ENCODE measurements at regions not wholly inside any gene's neighbourhood (a gene's known extent, or its start where the extent isn't known, plus 50 kb on each side); places are given as distances from the start of the nearest gene placed in this dataset.
A peak's percentile ranks its signal among the peaks of the same experiment; 100 is the strongest.

DNA sequence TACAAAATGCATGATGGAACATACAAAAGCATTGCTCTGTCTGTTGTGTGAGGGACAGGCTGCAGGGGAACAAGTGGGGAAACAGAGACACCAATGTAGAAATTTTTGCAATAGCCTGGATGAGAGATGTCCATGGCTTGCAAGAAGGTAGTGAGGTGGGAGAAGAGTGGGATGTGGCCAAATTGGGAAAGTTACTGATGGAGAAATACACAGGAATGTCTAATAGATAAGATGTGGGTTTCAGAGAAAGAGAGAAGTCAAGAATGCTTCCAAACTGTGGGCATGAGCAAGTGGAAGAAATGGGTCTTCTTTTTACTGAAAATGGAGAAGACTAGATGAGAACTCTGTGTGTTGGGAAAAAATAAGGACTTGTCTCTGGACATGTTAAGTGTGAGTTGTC lies 592.7 kb downstream of the TNS3 start:
- no peak for DNase-seq (ENCODE audit: low read depth)

DNA sequence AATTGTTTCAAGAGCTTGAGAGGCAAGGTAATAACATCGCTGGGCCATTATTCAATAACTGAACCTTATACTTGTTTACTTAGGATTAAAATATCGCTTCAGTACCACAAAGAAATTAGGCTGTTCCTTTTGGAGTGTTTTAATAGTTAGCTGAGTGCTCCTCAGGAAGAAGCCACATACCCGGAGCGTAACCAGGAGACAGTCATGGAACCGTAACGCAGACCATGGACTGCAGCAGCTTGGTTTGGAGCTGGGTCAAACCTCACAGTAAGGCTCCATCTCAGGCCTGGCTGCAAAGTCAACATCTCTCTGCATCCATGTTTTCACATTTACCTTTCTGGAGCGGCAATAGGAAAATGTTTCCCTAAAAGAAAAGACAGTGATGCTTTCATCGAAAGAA lies 599.0 kb downstream of the TNS3 start:
- DNase-seq (ENCODE audit: low read depth) = no peak

DNA sequence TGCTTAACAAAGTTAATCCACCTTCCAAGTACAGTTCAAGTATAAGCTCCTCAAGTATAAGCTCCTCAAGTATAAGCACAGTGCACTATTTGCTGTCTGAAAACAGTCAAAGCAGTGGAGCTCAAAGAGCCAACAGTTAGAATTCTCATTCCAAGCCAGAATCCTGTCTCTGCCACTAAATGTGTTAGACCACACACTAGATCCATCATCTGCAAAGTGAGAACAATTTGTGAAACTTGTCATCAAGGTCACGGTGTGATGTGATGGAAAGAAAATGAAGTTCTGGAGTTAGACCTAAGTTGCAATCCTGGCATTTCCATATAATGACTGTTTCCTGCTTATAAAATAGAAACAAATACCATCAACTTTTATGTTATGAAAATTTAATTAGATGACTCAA lies 602.5 kb downstream of the TNS3 start:
- DNase-seq (ENCODE audit: low read depth) = no peak

- no peak for DNase-seq (ENCODE audit: low read depth)
Measured at GRCh38 chr7:46975493-46975892, 606.4 kb downstream of the TNS3 start.

DNA sequence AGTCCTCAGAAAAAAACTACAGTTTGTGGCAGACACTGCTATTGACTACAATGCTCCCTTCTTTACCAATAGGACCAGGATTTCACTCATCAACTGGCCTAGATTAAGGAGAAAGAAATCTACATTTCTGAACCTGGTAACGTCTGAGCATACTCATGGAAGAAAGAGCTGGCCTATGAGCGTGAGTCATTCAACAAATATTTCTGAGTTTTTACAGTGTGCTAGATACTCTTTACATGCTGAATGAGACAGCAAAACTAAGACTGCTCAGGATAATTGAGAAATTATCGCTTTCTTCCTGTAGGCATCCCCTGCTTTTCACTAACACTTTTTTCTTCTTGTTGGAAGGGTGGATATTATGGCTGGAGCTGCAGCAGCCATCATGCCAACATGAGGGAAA lies 609.7 kb downstream of the TNS3 start:
- peak; percentile 29 for DNase-seq (ENCODE audit: low read depth)

DNA sequence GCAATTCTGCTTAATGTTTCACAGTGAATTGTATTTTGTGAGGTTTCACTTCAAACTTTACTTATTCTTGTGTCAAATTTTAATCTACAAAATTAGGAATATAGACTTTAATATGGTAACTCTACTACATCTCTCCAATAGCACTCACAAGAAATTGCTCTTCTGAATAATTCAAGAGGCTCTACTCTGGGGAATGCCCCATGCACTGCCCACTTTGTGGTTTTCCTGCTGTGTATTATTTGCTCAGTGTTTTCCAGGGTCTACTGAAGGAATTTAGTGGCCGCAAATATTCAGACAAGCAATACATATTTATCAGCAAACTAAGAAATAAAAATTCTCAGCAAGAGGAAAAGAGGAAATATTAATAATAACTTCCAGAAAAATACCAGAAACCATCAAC lies 611.4 kb downstream of the TNS3 start:
- DNase-seq (ENCODE audit: low read depth) = no peak

DNA sequence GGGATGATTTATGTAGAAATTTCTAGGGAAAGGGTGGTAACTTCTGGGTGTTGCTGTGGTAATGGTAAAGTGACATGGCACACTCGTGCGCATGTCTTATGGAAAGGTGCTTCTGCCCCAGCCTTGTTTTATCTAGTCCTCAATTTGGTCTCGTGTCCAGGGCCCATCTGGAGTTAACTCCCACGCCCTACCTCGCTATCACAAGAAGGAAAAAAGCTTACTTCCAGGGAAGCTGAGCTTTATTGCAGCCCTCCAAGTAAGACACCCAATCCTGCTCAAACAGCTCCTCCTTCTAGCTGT lies 611.8 kb downstream of the TNS3 start:
- DNase-seq (ENCODE audit: low read depth) = no peak

- DNase-seq (ENCODE audit: low read depth) = no peak
Measured at GRCh38 chr7:46969303-46970130, 612.4 kb downstream of the TNS3 start.

DNA sequence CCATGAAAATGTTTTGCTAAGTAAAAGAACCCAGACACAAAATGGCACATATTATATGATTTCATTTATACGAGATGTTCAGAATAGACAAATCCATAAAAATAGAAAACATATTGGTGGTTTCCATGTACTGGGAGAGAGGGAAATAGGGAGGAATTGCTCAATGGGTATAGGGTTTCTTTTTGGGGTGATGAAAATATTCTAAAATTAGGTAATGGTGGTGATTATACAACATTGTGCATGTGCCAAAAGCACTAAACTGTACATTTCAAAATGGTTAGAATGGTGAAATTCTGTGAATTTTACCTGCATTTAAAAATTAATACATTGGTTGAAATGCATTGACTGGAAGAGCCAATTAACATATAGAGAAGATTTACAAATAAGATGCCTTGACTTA lies 613.9 kb downstream of the TNS3 start:
- no peak for DNase-seq (ENCODE audit: low read depth)

DNA sequence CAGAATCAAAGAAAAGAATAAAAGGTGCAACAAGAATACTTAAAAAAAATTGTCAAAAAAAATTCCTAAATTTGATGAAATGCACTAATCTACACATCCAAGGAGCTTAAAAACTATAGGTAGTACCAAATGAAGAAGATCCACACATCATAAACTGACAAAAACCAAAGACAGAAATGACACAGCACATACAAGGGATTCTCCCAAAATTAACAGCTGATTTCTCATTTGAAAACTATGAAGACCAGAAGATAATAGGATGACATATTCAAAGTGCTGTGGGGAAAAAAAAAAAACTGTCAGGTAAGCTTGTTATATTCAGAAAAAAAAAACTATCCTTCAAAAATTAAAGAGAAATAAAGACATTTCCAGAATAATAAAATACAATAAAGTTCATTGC lies 618.2 kb downstream of the TNS3 start:
- no peak for DNase-seq (ENCODE audit: low read depth)

- DNase-seq (ENCODE audit: low read depth) = no peak
Measured at GRCh38 chr7:46960970-46961369, 620.9 kb downstream of the TNS3 start.

- no peak for DNase-seq (ENCODE audit: low read depth)
Measured at GRCh38 chr7:46957195-46957594, 624.7 kb downstream of the TNS3 start.

DNA sequence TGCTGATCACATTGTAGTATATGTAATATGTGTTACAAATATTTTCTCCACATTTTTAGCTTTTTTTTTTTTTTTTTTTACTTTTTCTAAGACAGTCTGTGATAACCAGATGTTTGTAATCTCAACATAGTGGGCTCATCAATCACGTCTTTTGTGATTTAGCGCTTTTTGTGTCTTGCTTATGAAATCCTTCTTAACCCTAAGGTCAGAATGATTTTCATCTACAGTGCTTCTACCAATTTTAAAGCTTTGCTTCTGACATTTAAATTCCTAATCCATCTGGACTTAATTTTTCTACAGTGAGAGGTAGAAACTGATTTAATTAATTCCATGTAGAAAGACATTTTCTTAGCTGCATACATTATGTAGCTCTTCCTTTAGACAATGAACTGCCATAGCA lies 626.4 kb downstream of the TNS3 start:
- no peak for DNase-seq (ENCODE audit: low read depth)

DNA sequence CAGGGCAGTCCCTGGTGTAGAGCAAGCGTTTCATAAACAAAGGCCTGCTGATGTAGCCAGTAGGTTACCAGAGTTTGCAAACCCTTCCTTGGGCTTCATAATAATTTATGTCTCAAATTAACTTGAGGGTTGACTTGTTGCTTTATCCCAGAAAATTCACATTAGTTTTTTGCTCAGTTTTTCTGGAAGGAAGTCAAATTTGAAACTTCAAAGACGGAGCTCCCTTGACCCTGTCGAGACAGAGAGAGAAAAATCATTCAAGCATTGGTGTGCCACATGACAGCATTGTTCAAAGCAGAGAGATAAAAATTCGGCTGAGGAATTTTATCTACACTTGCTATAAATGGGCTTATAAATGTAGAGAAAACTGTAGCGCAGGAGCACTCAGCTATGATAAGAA lies 627.7 kb downstream of the TNS3 start:
- no peak for DNase-seq (ENCODE audit: low read depth)

DNA sequence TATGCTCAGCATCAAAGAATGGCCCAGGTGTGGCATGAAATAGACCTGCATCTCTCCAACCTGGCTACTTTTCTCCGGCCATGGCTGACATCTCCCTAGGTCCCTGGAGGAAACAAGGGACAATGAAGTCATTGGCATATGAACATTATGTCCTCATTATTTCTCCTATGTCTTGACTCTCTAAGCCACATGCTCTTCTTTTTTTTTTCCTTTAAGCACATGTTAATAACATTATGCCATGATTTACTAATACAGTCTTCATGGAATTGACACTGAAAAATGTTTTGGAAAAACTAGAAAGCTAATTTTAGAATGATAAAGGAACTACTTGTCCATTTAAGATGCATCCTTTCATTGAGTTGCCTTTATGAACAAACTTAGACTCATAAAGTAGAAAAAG lies 628.9 kb downstream of the TNS3 start:
- no peak for DNase-seq (ENCODE audit: low read depth)

DNA sequence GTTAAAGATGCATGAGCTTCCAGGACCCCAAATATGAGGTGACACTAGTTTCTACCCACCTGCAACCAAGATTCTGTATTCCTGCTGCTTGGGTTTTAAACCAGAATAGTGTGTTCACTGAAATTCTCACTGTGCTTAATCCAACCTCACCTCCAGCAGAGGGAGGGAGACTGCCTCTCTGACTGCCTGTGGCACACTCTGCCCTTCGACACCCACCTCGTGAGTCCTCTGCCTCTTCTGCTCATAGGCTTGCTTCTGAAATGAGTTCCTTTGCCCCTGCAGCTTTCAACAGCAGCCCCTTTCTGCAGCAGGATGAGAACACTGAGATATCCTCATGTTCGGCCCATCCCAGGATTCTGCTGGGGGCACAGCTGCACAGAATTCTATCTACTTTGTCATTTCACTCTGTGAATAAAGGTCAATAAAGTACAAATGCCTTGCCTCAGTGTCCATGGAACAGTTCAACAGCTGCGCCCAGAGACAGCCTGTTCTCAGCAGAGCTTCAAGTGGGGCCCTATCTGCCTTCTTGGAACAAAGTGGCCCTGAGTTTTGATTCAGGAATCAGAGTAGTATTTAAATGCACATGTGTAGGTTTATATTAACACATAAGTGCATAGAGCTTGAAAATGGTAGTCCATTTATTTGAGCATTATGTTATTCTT lies 632.5 kb downstream of the TNS3 start:
- DNase-seq (ENCODE audit: low read depth) = no peak

GRCh38 chr7:46948716-46949115 lies 633.2 kb downstream of the TNS3 start:
- DNase-seq (ENCODE audit: low read depth) = no peak

GRCh38 chr7:46945328-46945727 lies 636.6 kb downstream of the TNS3 start:
- peak; percentile 60 for DNase-seq (ENCODE audit: low read depth)

- DNase-seq (ENCODE audit: low read depth) = no peak
Measured at GRCh38 chr7:46943996-46944395, 637.9 kb downstream of the TNS3 start.

DNA sequence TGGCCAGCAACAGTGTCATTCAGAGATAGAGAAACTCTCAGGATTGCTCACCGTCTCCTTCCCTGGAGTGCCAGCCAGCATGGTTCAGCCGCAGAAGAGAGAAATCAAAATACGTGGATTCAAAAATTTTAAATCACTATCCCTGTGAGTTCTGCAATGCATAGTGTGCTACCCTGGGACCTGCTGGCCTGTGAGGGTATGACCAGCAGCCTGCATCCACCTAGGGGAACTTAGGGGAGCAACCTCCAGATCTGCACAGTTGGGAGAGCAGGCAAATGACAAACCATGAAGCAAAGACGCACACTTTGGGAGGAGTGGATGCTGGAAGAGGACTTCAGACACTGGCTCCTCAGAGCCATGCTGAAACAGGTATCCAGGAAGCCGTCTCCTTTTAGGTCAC lies 639.3 kb downstream of the TNS3 start:
- DNase-seq (ENCODE audit: low read depth) = no peak

DNA sequence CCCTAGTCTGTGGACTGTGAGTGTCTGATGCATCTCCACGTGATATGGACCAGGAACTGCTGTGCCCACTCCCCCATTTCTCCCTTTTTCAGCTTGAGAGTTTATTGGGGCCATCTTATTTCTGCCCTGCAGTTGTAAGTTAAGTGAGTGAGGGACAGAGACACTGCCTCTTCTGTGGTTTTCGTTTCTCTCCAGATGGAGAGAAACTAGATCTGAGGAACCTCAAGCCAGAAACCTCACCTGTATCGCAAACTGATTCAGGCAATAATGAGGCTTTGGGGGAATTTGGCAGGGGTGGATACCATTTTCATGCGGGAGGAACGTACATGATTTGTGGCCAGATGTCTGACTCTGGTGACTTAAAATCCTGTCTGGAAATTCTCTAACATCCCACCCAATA lies 641.7 kb downstream of the TNS3 start:
- no peak for DNase-seq (ENCODE audit: low read depth)

DNA sequence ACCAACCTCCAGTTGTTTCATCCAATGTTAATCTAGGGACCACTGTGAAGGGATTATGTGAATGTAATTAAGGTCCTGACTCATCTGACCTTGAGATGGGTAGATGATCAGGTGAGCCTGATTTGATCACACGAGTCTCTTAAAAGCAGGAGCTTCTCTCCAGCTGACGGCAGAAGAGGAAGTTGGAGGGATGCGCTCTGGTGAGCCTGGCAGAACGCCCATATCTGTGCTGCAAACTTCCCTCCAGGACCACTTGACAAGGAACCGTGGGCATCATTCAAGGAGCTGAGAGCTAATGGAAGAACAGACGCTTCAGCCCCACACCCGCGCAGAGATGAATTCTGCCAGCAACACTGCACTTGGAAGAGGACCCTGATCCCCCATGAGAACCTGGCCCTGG lies 642.4 kb downstream of the TNS3 start:
- DNase-seq (ENCODE audit: low read depth) = no peak

GRCh38 chr7:46939089-46939488 lies 642.8 kb downstream of the TNS3 start:
- no peak for DNase-seq (ENCODE audit: low read depth)

- DNase-seq (ENCODE audit: low read depth) = no peak
Measured at GRCh38 chr7:46937826-46938225, 644.1 kb downstream of the TNS3 start.
